Stomach smooth muscle (tissue), 2 donors: ENCODE measurements at regions not wholly inside any gene's neighbourhood (a gene's known extent, or its start where the extent isn't known, plus 50 kb on each side); places are given as distances from the start of the nearest gene placed in this dataset.

Source experiments
- H3K27ac ChIP-seq: one replicate; pipeline ENCODE4 v1.7.0; 2013; ENCODE audit warnings: mild to moderate bottlenecking, low read length, inconsistent platforms
- H3K27me3 ChIP-seq, 2 donors: one replicate each; pipeline ENCODE4 v1.7.0; 2013; ENCODE audit warnings: low read length in 2 of 2; ENCODE audit not compliant: insufficient read depth in 2 of 2, control insufficient read depth in 1 of 2
- H3K36me3 ChIP-seq, 2 donors: one replicate each; pipeline ENCODE4 v1.7.0; 2013; ENCODE audit warnings: low read length in 2 of 2; ENCODE audit not compliant: control insufficient read depth in 2 of 2, insufficient read depth in 2 of 2
- H3K4me1 ChIP-seq: one replicate; pipeline ENCODE4 v1.7.0; 2013; ENCODE audit warnings: low read length; ENCODE audit not compliant: control insufficient read depth, insufficient read depth
- H3K4me3 ChIP-seq, 2 donors: one replicate each; pipeline ENCODE4 v1.7.0; 2013; ENCODE audit warnings: low read length in 2 of 2
- H3K9ac ChIP-seq, 2 donors: one replicate each; pipeline ENCODE4 v1.7.0; 2013; ENCODE audit warnings: low read length in 2 of 2, mild to moderate bottlenecking in 1 of 2
- H3K9me3 ChIP-seq, 2 donors: one replicate each; pipeline ENCODE4 v1.7.0; 2013; ENCODE audit warnings: low read length in 2 of 2; ENCODE audit not compliant: control insufficient read depth in 2 of 2
- donor health status: healthy.
- donor health status: Pancreatic carcinoma.

DNA sequence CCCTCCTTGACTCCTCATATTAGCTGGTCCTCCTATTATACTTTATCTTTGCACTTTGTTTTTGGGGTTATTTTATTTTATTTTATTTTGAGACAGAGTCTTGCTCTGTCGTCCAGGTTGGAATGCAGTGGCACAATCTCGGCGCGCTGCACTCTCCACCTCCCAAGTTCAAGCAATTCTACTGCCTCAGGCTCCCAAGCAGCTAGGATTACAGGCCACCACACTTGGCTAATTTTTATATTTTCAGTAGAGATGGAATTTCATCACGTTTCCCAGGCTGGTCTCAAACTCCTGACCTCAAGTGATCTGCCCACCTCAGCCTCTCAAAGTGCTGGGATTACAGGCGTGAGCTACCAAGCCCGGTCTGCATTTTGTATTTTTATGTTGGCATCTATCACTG lies 126.7 kb downstream of the FOXB1 start:
- Histone ChIP-seq H3K4me1 (no peaks in the 10 kb centered on the region), H3K36me3 (no peaks in the 10 kb centered on the region), H3K4me3 (no peak overlapping the region)

DNA sequence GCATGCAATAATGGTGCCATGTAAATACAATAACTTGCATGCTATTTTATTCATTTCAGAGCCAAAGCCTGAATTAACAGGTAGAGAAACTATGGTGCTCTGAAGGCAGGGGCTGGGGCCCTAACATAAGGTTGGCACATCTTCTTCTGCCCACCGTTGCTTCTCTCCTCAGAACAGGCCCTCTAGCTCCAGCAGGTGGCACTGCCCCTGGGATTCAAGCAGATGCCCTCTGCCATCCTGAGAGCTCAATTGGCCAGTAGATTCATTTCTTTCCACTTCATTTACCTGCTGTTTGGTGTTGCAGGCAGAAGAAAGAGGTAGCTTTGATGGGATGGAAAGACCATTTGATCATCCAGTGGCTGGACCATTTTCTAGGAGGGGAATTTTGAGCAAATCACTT lies 130.5 kb downstream of the FOXB1 start:
- H3K27ac ChIP-seq, result no peak overlapping the region
- peaks cover 0 to 2% of the 10 kb centered on the region in 2 donors for H3K9me3 ChIP-seq
- no peak overlapping the region for H3K9ac ChIP-seq
- no peak overlapping the region for H3K4me3 ChIP-seq
- peaks cover 0 to 3% of the 10 kb centered on the region in 2 donors for H3K27me3 ChIP-seq
- H3K4me1 ChIP-seq, result no peaks in the 10 kb centered on the region
- no peaks in the 10 kb centered on the region for H3K36me3 ChIP-seq

More for the DNA sequence above, 126.7 kb downstream of the FOXB1 start:
- Histone ChIP-seq H3K9ac (no peak overlapping the region), H3K27ac (no peak overlapping the region), H3K27me3 (no peaks in the 10 kb centered on the region), H3K9me3 (peaks cover 0 to 2% of the 10 kb centered on the region in 2 donors)

- Histone ChIP-seq H3K27me3 (peaks cover 0 to 3% of the 10 kb centered on the region in 2 donors), H3K4me3 (no peak overlapping the region), H3K9me3 (peaks cover 0 to 2% of the 10 kb centered on the region in 2 donors), H3K9ac (no peak overlapping the region), H3K4me1 (no peaks in the 10 kb centered on the region), H3K27ac (no peak overlapping the region), H3K36me3 (no peaks in the 10 kb centered on the region)
These were observed 131.8 kb downstream of the FOXB1 start for GRCh38 chr15:60135961-60136360.

DNA sequence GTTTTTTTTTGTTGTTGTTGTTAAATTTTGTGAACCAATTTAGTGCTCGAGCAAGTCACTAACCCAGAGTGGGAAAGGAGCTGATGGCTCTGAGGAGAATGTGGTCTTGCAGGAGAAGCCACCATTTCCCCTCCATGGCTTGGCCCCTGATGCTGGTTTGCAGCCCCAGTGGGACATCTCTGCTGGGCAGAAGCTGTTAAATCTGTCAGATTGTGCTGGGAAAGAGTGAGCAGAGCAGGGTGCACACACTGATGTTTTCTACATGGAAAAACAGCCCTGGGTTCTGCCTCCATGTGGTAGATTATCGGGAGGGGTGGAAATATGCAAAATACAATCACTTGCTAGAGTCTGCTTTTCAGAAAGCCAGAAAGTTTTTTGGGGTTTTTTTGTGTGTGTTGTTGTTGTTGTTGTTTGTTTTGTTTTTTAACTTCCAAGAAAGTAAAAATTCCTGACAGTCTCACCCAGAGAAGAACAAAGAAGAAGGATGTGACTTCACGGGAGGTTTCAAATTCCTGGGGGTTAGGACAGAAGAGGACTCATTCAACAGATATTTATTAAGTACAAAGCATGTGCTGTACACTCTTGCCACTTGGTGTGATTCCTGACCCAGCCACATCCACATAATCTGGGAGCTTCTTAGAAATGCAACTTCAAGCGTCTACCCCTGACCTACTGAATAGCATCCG lies 133.7 kb downstream of the FOXB1 start:
- Histone ChIP-seq H3K9ac (no peak overlapping the region), H3K9me3 (peaks cover 0 to 2% of the 10 kb centered on the region in 2 donors), H3K27me3 (peaks cover 0 to 3% of the 10 kb centered on the region in 2 donors), H3K27ac (no peak overlapping the region), H3K36me3 (no peaks in the 10 kb centered on the region), H3K4me1 (no peaks in the 10 kb centered on the region), H3K4me3 (no peak overlapping the region)

DNA sequence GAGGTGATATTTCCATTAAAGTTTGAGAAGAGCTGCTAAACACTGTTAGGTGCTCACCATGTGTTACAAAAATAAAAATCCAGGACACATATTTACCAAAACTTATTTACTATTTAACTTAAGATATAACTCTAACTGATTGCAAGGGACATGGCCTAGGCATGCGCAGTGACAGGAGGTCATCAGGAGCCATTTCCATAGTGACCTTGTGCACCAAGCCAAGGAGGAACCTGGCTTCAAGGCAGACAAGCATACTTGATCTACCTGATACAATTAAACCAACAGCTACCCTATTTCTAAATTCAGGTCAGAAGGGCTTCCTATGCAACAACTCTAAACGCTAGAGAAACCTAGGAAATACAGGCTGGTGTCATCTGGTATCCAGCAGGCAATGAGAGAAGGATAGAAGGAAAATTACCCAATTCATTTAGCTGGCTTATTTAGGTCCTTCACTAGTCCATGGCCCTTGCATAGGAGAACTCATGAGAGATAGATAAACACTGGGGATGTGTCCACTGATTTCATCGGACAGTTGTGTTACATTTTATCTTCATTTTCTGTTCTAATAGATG lies 134.4 kb downstream of the FOXB1 start:
- Histone ChIP-seq H3K4me1 (no peaks in the 10 kb centered on the region), H3K9ac (no peak overlapping the region), H3K36me3 (no peaks in the 10 kb centered on the region)

GRCh38 chr15:60152386-60152785 lies 148.3 kb downstream of the FOXB1 start:
- Histone ChIP-seq H3K27ac (no peak overlapping the region), H3K4me3 (no peak overlapping the region), H3K9me3 (no peaks in the 10 kb centered on the region), H3K4me1 (no peaks in the 10 kb centered on the region), H3K36me3 (no peaks in the 10 kb centered on the region), H3K27me3 (peaks cover 3 to 8% of the 10 kb centered on the region in 2 donors), H3K9ac (no peak overlapping the region)

More for the DNA sequence above, 134.4 kb downstream of the FOXB1 start:
- Histone ChIP-seq H3K4me3 (no peak overlapping the region), H3K27me3 (peaks cover 0 to 3% of the 10 kb centered on the region in 2 donors), H3K9me3 (peaks cover 0 to 2% of the 10 kb centered on the region in 2 donors), H3K27ac (no peak overlapping the region)

- no peak overlapping the region for H3K9ac ChIP-seq
- H3K4me1 ChIP-seq, result no peaks in the 10 kb centered on the region
- H3K9me3 ChIP-seq, result no peaks in the 10 kb centered on the region
- H3K27ac ChIP-seq, result no peak overlapping the region
- H3K4me3 ChIP-seq, result no peak overlapping the region
- peaks cover 5 to 8% of the 10 kb centered on the region in 2 donors for H3K27me3 ChIP-seq
- no peaks in the 10 kb centered on the region for H3K36me3 ChIP-seq
These were observed 150.7 kb downstream of the FOXB1 start for GRCh38 chr15:60154764-60155325.

GRCh38 chr15:60155661-60156060 lies 151.6 kb downstream of the FOXB1 start:
- H3K9ac ChIP-seq, result no peak overlapping the region
- H3K36me3 ChIP-seq, result no peaks in the 10 kb centered on the region
- no peak overlapping the region for H3K27ac ChIP-seq
- peaks cover 5 to 8% of the 10 kb centered on the region in 2 donors for H3K27me3 ChIP-seq
- no peak overlapping the region for H3K4me3 ChIP-seq
- H3K9me3 ChIP-seq, result no peaks in the 10 kb centered on the region
- H3K4me1 ChIP-seq, result no peaks in the 10 kb centered on the region

DNA sequence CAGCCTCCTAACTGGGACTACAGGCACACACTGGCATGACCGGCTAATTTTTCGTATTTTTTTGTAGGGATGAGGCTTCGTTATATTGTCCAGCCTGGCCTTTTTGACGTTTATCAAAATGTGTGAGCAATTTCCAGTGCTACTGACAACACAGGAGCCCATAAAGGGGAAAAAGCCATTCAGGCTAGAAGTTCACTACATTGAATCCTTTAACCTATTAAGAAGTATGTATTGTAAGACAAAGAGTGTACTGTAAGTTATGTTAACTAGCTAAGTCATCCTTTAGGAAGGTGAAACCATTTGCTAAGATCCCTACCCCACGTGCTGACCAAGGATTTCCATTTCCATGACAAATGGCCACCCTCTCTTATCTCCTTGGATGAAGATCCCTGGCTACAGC lies 156.8 kb downstream of the FOXB1 start:
- Histone ChIP-seq H3K9ac (no peak overlapping the region), H3K27me3 (peaks cover 0 to 2% of the 10 kb centered on the region in 2 donors), H3K36me3 (no peaks in the 10 kb centered on the region), H3K4me1 (no peaks in the 10 kb centered on the region), H3K27ac (no peak overlapping the region), H3K9me3 (no peaks in the 10 kb centered on the region), H3K4me3 (no peak overlapping the region)

- Histone ChIP-seq H3K36me3 (no peaks in the 10 kb centered on the region), H3K27ac (no peak overlapping the region), H3K9ac (no peak overlapping the region), H3K27me3 (peaks cover 0 to 2% of the 10 kb centered on the region in 2 donors), H3K4me3 (no peak overlapping the region), H3K9me3 (no peaks in the 10 kb centered on the region), H3K4me1 (no peaks in the 10 kb centered on the region)
These were observed 157.6 kb downstream of the FOXB1 start for GRCh38 chr15:60161704-60162103.
